IMR-90 (cell line): ENCODE measurements at regions not wholly inside any gene's neighbourhood (a gene's known extent, or its start where the extent isn't known, plus 50 kb on each side); places are given as distances from the start of the nearest gene placed in this dataset.

Experiments
- ATAC-seq: fragments of 200-7000 bp; cut with Tn5 transposase; 2 replicates; pipeline ENCODE4 v1.9.1; 2020; ENCODE audit warnings: low read depth, mild to moderate bottlenecking, moderate library complexity
- BruUV-seq: library from RNA; stranded (reverse); fragments of 400-500 nt; replicated peaks from 2 replicates; lab custom pipeline; 2021; lab: Mats Ljungman, UMichigan
- CTCF ChIA-PET: fragments of 300-600 bp; formaldehyde crosslinking; extraction: SDS; loops from one replicate; lab custom pipeline; 2021; ENCODE audit warnings: antibody characterized with exemption; lab: Yijun Ruan, JAX
- POLR2A ChIA-PET: fragments of 300-600 bp; sonication (Branson Sonifier 250); formaldehyde crosslinking; loops from one replicate; lab custom pipeline; 2022; ENCODE audit warnings: antibody characterized with exemption; ENCODE audit not compliant: unreplicated experiment; lab: Charles Lee
- DNase-seq: peaks from one replicate; pipeline ENCODE4 v3.0.0; 2013
- H2AFZ ChIP-seq: replicated peaks from 2 replicates; pipeline ENCODE3; 2013; ENCODE audit warnings: low read length, mild to moderate bottlenecking; ENCODE audit not compliant: poor library complexity
- H2AK5ac ChIP-seq: 2 replicates; pipeline ENCODE4 v1.6.1; 2013; ENCODE audit warnings: low read depth, low read length, inconsistent platforms
- H2AK9ac ChIP-seq: replicated peaks from 2 replicates; pipeline ENCODE3; 2013; ENCODE audit warnings: mild to moderate bottlenecking, low read depth, low read length, moderate library complexity; ENCODE audit not compliant: poor library complexity
- H2BK120ac ChIP-seq: 2 replicates; pipeline ENCODE4 v1.6.1; 2013; ENCODE audit warnings: low read depth, low read length, inconsistent platforms
- H2BK15ac ChIP-seq: 3 replicates; pipeline ENCODE4 v1.6.1; 2013; ENCODE audit warnings: low read depth, low read length, inconsistent platforms
- H2BK20ac ChIP-seq: 2 replicates; pipeline ENCODE4 v1.6.1; 2013; ENCODE audit warnings: low read depth, mild to moderate bottlenecking, inconsistent platforms, low read length, moderate library complexity
- H2BK5ac ChIP-seq: 2 replicates; pipeline ENCODE4 v1.6.1; 2013; ENCODE audit warnings: mild to moderate bottlenecking, low read depth, low read length, inconsistent platforms; ENCODE audit not compliant: poor library complexity, severe bottlenecking
- H3K14ac ChIP-seq: replicated peaks from 2 replicates; pipeline ENCODE4 v1.6.1; 2013; ENCODE audit warnings: low read depth, low read length, inconsistent platforms
- H3K18ac ChIP-seq: 2 replicates; pipeline ENCODE4 v1.6.1; 2013; ENCODE audit warnings: low read depth, low read length, control low read depth
- H3K23ac ChIP-seq: 2 replicates; pipeline ENCODE4 v1.6.1; 2013; ENCODE audit warnings: low read depth, low read length, inconsistent platforms
- H3K27ac ChIP-seq: 2 replicates; pipeline ENCODE4 v1.5.1; 2013; ENCODE audit warnings: mild to moderate bottlenecking, control low read depth, low read length; ENCODE audit not compliant: insufficient read depth
- H3K27me3 ChIP-seq: 2 replicates; pipeline ENCODE4 v1.6.1; 2013; ENCODE audit warnings: low read length; ENCODE audit not compliant: control insufficient read depth, insufficient read depth
- H3K36me3 ChIP-seq: 2 replicates; pipeline ENCODE4 v1.6.1; 2013; ENCODE audit warnings: low read length, mixed read lengths; ENCODE audit not compliant: control insufficient read depth, insufficient read depth
- H3K4ac ChIP-seq: 2 replicates; pipeline ENCODE4 v1.6.1; 2013; ENCODE audit warnings: low read depth, low read length, inconsistent platforms
- H3K4me1 ChIP-seq: 2 replicates; pipeline ENCODE4 v1.6.1; 2013; ENCODE audit warnings: low read length, mixed read lengths; ENCODE audit not compliant: control insufficient read depth, insufficient read depth
- H3K4me2 ChIP-seq: 2 replicates; pipeline ENCODE4 v1.6.1; 2013; ENCODE audit warnings: low read depth, mild to moderate bottlenecking, control low read depth, low read length, moderate library complexity
- H3K4me3 ChIP-seq: 2 replicates; pipeline ENCODE4 v1.5.1; 2013; ENCODE audit warnings: low read depth, mild to moderate bottlenecking, control low read depth, low read length, moderate library complexity; ENCODE audit not compliant: insufficient read depth
- H3K56ac ChIP-seq: 2 replicates; pipeline ENCODE4 v1.6.1; 2013; ENCODE audit warnings: low read length, inconsistent platforms; ENCODE audit not compliant: insufficient read depth; ENCODE audit errors: extremely low read depth
- H3K79me1 ChIP-seq, 2 experiments: 2 replicates each; pipeline ENCODE4 v1.6.1; 2013; ENCODE audit warnings: low read length in 2 of 2, inconsistent platforms in 1 of 2, low read depth in 1 of 2
- H3K9ac ChIP-seq: 2 replicates; pipeline ENCODE4 v1.6.1; 2013; ENCODE audit warnings: low read depth, low read length, control low read depth
- H3K9me1 ChIP-seq: 2 replicates; pipeline ENCODE4 v1.6.1; 2013; ENCODE audit warnings: low read length, inconsistent platforms; ENCODE audit not compliant: insufficient read depth
- H3K9me3 ChIP-seq: 2 replicates; pipeline ENCODE4 v1.6.1; 2013; ENCODE audit warnings: low read length; ENCODE audit not compliant: control insufficient read depth, insufficient read depth
- H4K20me1 ChIP-seq: 2 replicates; pipeline ENCODE4 v1.6.1; 2013; ENCODE audit warnings: low read length, inconsistent platforms; ENCODE audit not compliant: insufficient read depth
- H4K5ac ChIP-seq: 2 replicates; pipeline ENCODE4 v1.6.1; 2013; ENCODE audit warnings: mild to moderate bottlenecking, low read depth, low read length, control low read depth
- H4K8ac ChIP-seq, 2 experiments: 2 replicates each; pipeline ENCODE4 v1.6.1; 2013; ENCODE audit warnings: low read depth in 2 of 2, low read length in 2 of 2, control low read depth in 1 of 2, inconsistent platforms in 1 of 2
- H4K91ac ChIP-seq: 2 replicates; pipeline ENCODE4 v1.6.1; 2013; ENCODE audit warnings: low read depth, low read length, inconsistent platforms; ENCODE audit not compliant: insufficient read depth
- BHLHE40 ChIP-seq: fragments of 150-350 bp; IDR thresholded peaks from 2 replicates; pipeline ENCODE4 v1.6.1; 2016; ENCODE audit warnings: mild to moderate bottlenecking, low read depth, low read length
- CEBPB ChIP-seq: IDR thresholded peaks from 2 replicates; pipeline ENCODE4 v1.6.1; 2012; ENCODE audit warnings: low read depth, low read length, improper control_type of control experiment
- CHD1 ChIP-seq: IDR thresholded peaks from 2 replicates; pipeline ENCODE4 v1.6.1; 2012; ENCODE audit warnings: low read depth, low read length, improper control_type of control experiment
- CTCF ChIP-seq: conservative IDR thresholded peaks from 2 replicates; pipeline ENCODE4 v1.5.1; 2012; ENCODE audit warnings: mild to moderate bottlenecking, low read depth, low read length, improper control_type of control experiment
- ELK1 ChIP-seq: fragments of 150-350 bp; IDR thresholded peaks from 2 replicates; pipeline ENCODE4 v1.6.1; 2016; ENCODE audit warnings: low read depth, mild to moderate bottlenecking, low read length, moderate library complexity, borderline replicate concordance
- FOS ChIP-seq: fragments of 150-350 bp; IDR thresholded peaks from 2 replicates; pipeline ENCODE4 v1.6.1; 2016; ENCODE audit warnings: low read depth, low read length
- MAFK ChIP-seq: IDR thresholded peaks from 2 replicates; pipeline ENCODE4 v1.6.1; 2012; ENCODE audit warnings: low read depth, low read length, improper control_type of control experiment
- MAZ ChIP-seq: IDR thresholded peaks from 2 replicates; pipeline ENCODE4 v1.6.1; 2012; ENCODE audit warnings: low read depth, mild to moderate bottlenecking, low read length, improper control_type of control experiment, moderate library complexity, borderline replicate concordance
- MXI1 ChIP-seq: IDR thresholded peaks from 2 replicates; pipeline ENCODE4 v1.6.1; 2012; ENCODE audit warnings: low read depth, mild to moderate bottlenecking, low read length, moderate library complexity, borderline replicate concordance
- NFE2L2 ChIP-seq: fragments of 150-350 bp; IDR thresholded peaks from 2 replicates; pipeline ENCODE4 v1.6.1; 2016; ENCODE audit warnings: low read depth, mild to moderate bottlenecking, low read length
- POLR2A ChIP-seq: IDR thresholded peaks from 2 replicates; pipeline ENCODE4 v1.6.1; 2012; ENCODE audit warnings: mild to moderate bottlenecking, low read depth, low read length
- RAD21 ChIP-seq: IDR thresholded peaks from 2 replicates; pipeline ENCODE4 v1.6.1; 2012; ENCODE audit warnings: low read length, improper control_type of control experiment
- RCOR1 ChIP-seq: IDR thresholded peaks from 2 replicates; pipeline ENCODE4 v1.6.1; 2012; ENCODE audit warnings: mild to moderate bottlenecking, low read length, improper control_type of control experiment; ENCODE audit not compliant: insufficient replicate concordance
- RFX5 ChIP-seq: IDR thresholded peaks from 2 replicates; pipeline ENCODE4 v1.8.0; 2012; ENCODE audit warnings: low read depth, mild to moderate bottlenecking, low read length, moderate library complexity
- SMC3 ChIP-seq: fragments of 150-350 bp; IDR thresholded peaks from 2 replicates; pipeline ENCODE4 v1.6.1; 2016; ENCODE audit warnings: low read depth, mild to moderate bottlenecking, antibody characterized with exemption, low read length, moderate library complexity
- USF2 ChIP-seq: fragments of 150-350 bp; IDR thresholded peaks from 2 replicates; pipeline ENCODE4 v1.6.1; 2017; ENCODE audit warnings: mild to moderate bottlenecking, antibody characterized with exemption, low read length, low read depth
- WGBS, 2 experiments: methylation state at CpG; one replicate each; pipeline versions ENCODE4 v1.1.5 to v1.1.7; 2013; ENCODE audit warnings: missing lambda C conversion rate in 2 of 2; ENCODE audit not compliant: insufficient read length in 1 of 2; ENCODE audit errors: extremely low coverage in 2 of 2; 5-methylcytosine and 5-hydroxymethylcytosine counted together
- dilution Hi-C: fragments of 300-500 bp; cut with HindIII; formaldehyde crosslinking; loops from one replicate; pipeline ENCODE4 v1.14.3; 2018; ENCODE audit warnings: low sequenced_read_pairs; ENCODE audit not compliant: unreplicated experiment
- in situ Hi-C: fragments of 300-500 bp; cut with MboI; formaldehyde crosslinking; loops from 3 replicates; pipeline ENCODE4 v1.14.3; 2019; ENCODE audit warnings: low sequenced_read_pairs, inconsistent platforms, mixed read lengths
- intact Hi-C: fragments of 100-400 bp; cut with micrococcal nuclease; formaldehyde crosslinking; loops from 2 replicates; pipeline ENCODE4 v1.10.0; 2022

- Histone ChIP-seq H3K56ac (no peak overlapping the region), H2AK5ac (no peak overlapping the region), H3K18ac (0 out of 2 replicates have a peak overlapping the region, but pooled peaks have one; percentile 39), H2AK9ac (no peak overlapping the region), H3K14ac (no peak overlapping the region; the same call in 1 of the 2 replicates), H4K8ac (peak overlapping the region in 1 of 2 experiments; percentile 3; a peak in 1 of 4 replicates), H2BK20ac (peak overlapping the region; percentile 38; the same call in 1 of the 2 replicates), H3K9ac (no peak overlapping the region), H3K4ac (no peak overlapping the region), H3K4me2 (no peak overlapping the region), H2AFZ (no peak overlapping the region), H3K36me3 (no peaks in the 10 kb centered on the region), H3K79me1 (no peaks in the 10 kb centered on the region), H3K9me3 (no peaks in the 10 kb centered on the region), H4K20me1 (no peaks in the 10 kb centered on the region), H3K23ac (no peak overlapping the region), H3K9me1 (no peaks in the 10 kb centered on the region), H4K5ac (no peak overlapping the region), H2BK120ac (no peak overlapping the region), H4K91ac (no peak overlapping the region), H2BK5ac (no peak overlapping the region), H3K27me3 (no peaks in the 10 kb centered on the region), H3K27ac (no peak overlapping the region), H2BK15ac (no peak overlapping the region), H3K4me3 (no peak overlapping the region), H3K4me1 (peaks cover 4% of the 10 kb centered on the region)
- dilution Hi-C loops (no loop called here), in situ Hi-C loops (no loop called here), intact Hi-C loops (no loop called here)
- DNase-seq, result no peak
- WGBS, 2 experiments, result 20% methylated on average over 1 of the region's 5 CpGs; no CpG with 5 or more reads in 1 of the 2 experiments
- ChIA-PET POLR2A (no interaction called here), CTCF (no interaction called here)
- no TSS peak for BruUV-seq
- TF ChIP-seq USF2 (no peak), CEBPB (no peak), NFE2L2 (no peak), CHD1 (no peak), FOS (no peak), RAD21 (no peak), ELK1 (no peak), RFX5 (no peak), POLR2A (no peak), CTCF (no peak), RCOR1 (no peak), MAFK (no peak), BHLHE40 (no peak), MXI1 (no peak), MAZ (no peak), SMC3 (no peak)
- peak; percentile 70 for ATAC-seq
Measured at GRCh38 chr12:92002673-92003382, 142.8 kb downstream of the BTG1 start.
